HepG2 (cell line): ENCODE measurements at regions not wholly inside any gene's neighbourhood (a gene's known extent, or its start where the extent isn't known, plus 50 kb on each side); places are given as distances from the start of the nearest gene placed in this dataset.

Experiments
- ATAC-seq: fragments of 200-7000 bp; cut with Tn5 transposase; 3 replicates; pipeline ENCODE4 v1.9.1; 2020; ENCODE audit warnings: mild to moderate bottlenecking, moderate library complexity
- BruUV-seq: library from RNA; stranded (reverse); fragments of 400-500 nt; replicated peaks from 2 replicates; lab custom pipeline; 2021; lab: Mats Ljungman, UMichigan
- CTCF ChIA-PET: fragments of 300-600 bp; formaldehyde crosslinking; extraction: SDS; loops from one replicate; lab custom pipeline; 2021; ENCODE audit warnings: low total read pairs, inconsistent platforms, low intra/inter-chr PET ratio; lab: Yijun Ruan, JAX
- POLR2A ChIA-PET: fragments of 350-600 bp; sonication (Branson Sonifier 250); formaldehyde crosslinking; loops from one replicate; lab custom pipeline; 2020; ENCODE audit warnings: antibody characterized with exemption, inconsistent platforms; lab: Yijun Ruan, JAX
- DNase-seq: peaks from one replicate; pipeline ENCODE4 v3.0.0-alpha.2; 2015; ENCODE audit warnings: low spot score
- FAIRE-seq: peaks from 3 replicates; lab custom pipeline; 2011; peaks lifted over from hg19 to GRCh38; lab: Jason Lieb, UNC
- H2AFZ ChIP-seq: one replicate; pipeline ENCODE4 v1.6.1; 2011; ENCODE audit warnings: low read length, inconsistent platforms
- H3K27ac ChIP-seq: fragments of 300-600 bp; 3 replicates; pipeline ENCODE4 v1.8.0; 2011; ENCODE audit warnings: mixed run types, mild to moderate bottlenecking, mixed read lengths, low read length, inconsistent platforms; ENCODE audit not compliant: insufficient read depth; ENCODE audit errors: extremely low read length
- H3K27me3 ChIP-seq, 2 experiments: fragments of 200-600 bp in 1 of 2; 2 replicates in 1 of 2; 3 replicates in 1 of 2; pipeline versions ENCODE4 v1.6.0 to v1.8.0; 2011; ENCODE audit warnings: low read length in 2 of 2, mild to moderate bottlenecking in 2 of 2, moderate library complexity in 2 of 2, inconsistent platforms in 1 of 2; ENCODE audit not compliant: insufficient read depth in 2 of 2, control insufficient read depth in 1 of 2
- H3K36me3 ChIP-seq, 2 experiments: fragments of 200-600 bp in 1 of 2; replicated peaks in 1 of 2; 2 replicates in 1 of 2; 3 replicates in 1 of 2; pipeline versions ENCODE4 v1.5.1 to v1.8.0; 2011; ENCODE audit warnings: low read length in 2 of 2, inconsistent platforms in 1 of 2; ENCODE audit not compliant: insufficient read depth in 2 of 2, control insufficient read depth in 1 of 2
- H3K4me1 ChIP-seq: 2 replicates; pipeline ENCODE4 v1.5.1; 2012; ENCODE audit warnings: low read length, inconsistent platforms; ENCODE audit not compliant: insufficient read depth
- H3K4me2 ChIP-seq: 2 replicates; pipeline ENCODE4 v1.6.0; 2011; ENCODE audit warnings: low read depth, low read length, inconsistent platforms
- H3K4me3 ChIP-seq, 3 experiments: fragments of 200-600 bp in 1 of 3; sonication (generic), shearing (Covaris generic) in 1 of 3; replicated peaks in 1 of 3; 2 replicates each; pipeline ENCODE4 v1.5.1; 2011 to 2016; ENCODE audit warnings: low read length in 3 of 3, inconsistent platforms in 2 of 3, low read depth in 2 of 3, mild to moderate bottlenecking in 2 of 3, control low read depth in 1 of 3, mixed read lengths in 1 of 3; ENCODE audit not compliant: insufficient read depth in 1 of 3
- H3K79me2 ChIP-seq: one replicate; pipeline ENCODE4 v1.6.1; 2011; ENCODE audit warnings: low read length, inconsistent platforms; ENCODE audit not compliant: insufficient read depth
- H3K9ac ChIP-seq: 2 replicates; pipeline ENCODE4 v1.6.0; 2011; ENCODE audit warnings: mild to moderate bottlenecking, low read depth, low read length, inconsistent platforms; ENCODE audit not compliant: insufficient read depth
- H3K9me3 ChIP-seq: 2 replicates; pipeline ENCODE4 v1.5.1; 2012; ENCODE audit warnings: mild to moderate bottlenecking, low read length
- H4K20me1 ChIP-seq: 2 replicates; pipeline ENCODE4 v1.6.0; 2011; ENCODE audit warnings: inconsistent platforms, mild to moderate bottlenecking, low read length, moderate library complexity; ENCODE audit not compliant: insufficient read depth
- CTCF ChIP-seq: sonication (generic); formaldehyde crosslinking; IDR thresholded peaks from 2 replicates; pipeline ENCODE4 v1.5.0; 2020; ENCODE audit warnings: mild to moderate bottlenecking, missing genetic modification reagents, moderate library complexity
- EZH2 ChIP-seq: conservative IDR thresholded peaks from 2 replicates; pipeline ENCODE4 v1.6.1; 2012; ENCODE audit warnings: mild to moderate bottlenecking, low read depth, low read length, moderate library complexity
- HBP1 ChIP-seq: IDR thresholded peaks from 2 replicates; pipeline ENCODE4 v1.6.1; 2016; ENCODE audit warnings: low read depth, control low read depth
- MLLT10 ChIP-seq: sonication (generic); formaldehyde crosslinking; IDR thresholded peaks from 2 replicates; pipeline ENCODE4 v1.4.0; 2020; ENCODE audit warnings: missing genetic modification reagents
- NR2F1 ChIP-seq, 2 experiments: fragments of 450-650 bp in 1 of 2; formaldehyde crosslinking in 1 of 2; IDR thresholded peaks; 2 replicates each; pipeline versions ENCODE4 v1.5.0 to v1.6.1; 2016 to 2020; ENCODE audit warnings: mild to moderate bottlenecking in 1 of 2, missing compliant biosample characterization in 1 of 2, missing genetic modification reagents in 1 of 2, moderate library complexity in 1 of 2
- POLR2A ChIP-seq, 2 experiments: IDR thresholded peaks; 2 replicates each; pipeline ENCODE4 v1.6.1; 2011; ENCODE audit warnings: low read depth in 2 of 2, low read length in 2 of 2, mild to moderate bottlenecking in 1 of 2, moderate library complexity in 1 of 2; ENCODE audit not compliant: insufficient read depth in 1 of 2
- RFX1 ChIP-seq: fragments of 450-650 bp; IDR thresholded peaks from 2 replicates; pipeline ENCODE4 v1.6.1; 2017
- RFX3 ChIP-seq: IDR thresholded peaks from 2 replicates; pipeline ENCODE4 v1.6.1; 2016; ENCODE audit warnings: missing biosample characterization, missing genetic modification reagents
- SRF ChIP-seq: IDR thresholded peaks from 2 replicates; pipeline ENCODE4 v1.6.1; 2011; ENCODE audit warnings: mild to moderate bottlenecking, low read depth, low read length, moderate library complexity
- STAG1 ChIP-seq: sonication (generic); formaldehyde crosslinking; IDR thresholded peaks from 2 replicates; pipeline ENCODE4 v1.4.0; 2020; ENCODE audit warnings: missing genetic modification reagents
- TBP ChIP-seq: sonication (generic); formaldehyde crosslinking; IDR thresholded peaks from 2 replicates; pipeline ENCODE4 v1.5.0; 2020; ENCODE audit warnings: missing genetic modification reagents
- ZFP62 ChIP-seq: sonication (generic); formaldehyde crosslinking; IDR thresholded peaks from 2 replicates; pipeline ENCODE4 v1.4.0; 2020; ENCODE audit warnings: missing genetic modification reagents
- ZFYVE20 ChIP-seq: sonication (generic); formaldehyde crosslinking; IDR thresholded peaks from 2 replicates; pipeline ENCODE4 v1.8.0; 2023; ENCODE audit warnings: low read depth, mild to moderate bottlenecking, moderate library complexity, missing genetic modification reagents, borderline replicate concordance
- ZNF264 ChIP-seq: sonication (generic); formaldehyde crosslinking; IDR thresholded peaks from 2 replicates; pipeline ENCODE4 v1.4.0; 2020; ENCODE audit warnings: missing genetic modification reagents
- ZNF343 ChIP-seq: sonication (generic); formaldehyde crosslinking; IDR thresholded peaks from 2 replicates; pipeline ENCODE4 v1.4.0; 2020; ENCODE audit warnings: mild to moderate bottlenecking, missing genetic modification reagents
- ZNF782 ChIP-seq: sonication (generic); formaldehyde crosslinking; IDR thresholded peaks from 2 replicates; pipeline ENCODE4 v1.4.0; 2020; ENCODE audit warnings: missing genetic modification reagents, mild to moderate bottlenecking, borderline replicate concordance
- ZNF790 ChIP-seq: sonication (generic); formaldehyde crosslinking; IDR thresholded peaks from 2 replicates; pipeline ENCODE4 v1.8.0; 2022; ENCODE audit warnings: missing genetic modification reagents, mild to moderate bottlenecking, borderline replicate concordance
- WGBS: methylation state at CpG from one replicate; pipeline ENCODE4 v1.1.6; 2017; ENCODE audit warnings: low lambda C conversion rate; 5-methylcytosine and 5-hydroxymethylcytosine counted together
- in situ Hi-C: cut with HindIII; loops from 2 replicates; pipeline ENCODE4 v1.10.0; 2017; ENCODE audit warnings: low pct_unique_long_range_greater_than_20kb; ENCODE audit not compliant: extremely low pct_ligation_motif_present
- intact Hi-C: fragments of 100-400 bp; cut with micrococcal nuclease; formaldehyde crosslinking; loops from one replicate; pipeline ENCODE4 v1.10.0; 2022; ENCODE audit not compliant: unreplicated experiment

- Histone ChIP-seq H2AFZ (no peak overlapping the region), H3K36me3 (no peaks in the 10 kb centered on the region), H3K4me1 (no peaks in the 10 kb centered on the region), H3K27me3 (peaks cover 0 to 2% of the 10 kb centered on the region in 2 experiments; a peak in 1 of 5 replicates), H3K4me2 (no peak overlapping the region), H3K9me3 (no peaks in the 10 kb centered on the region), H3K79me2 (no peaks in the 10 kb centered on the region), H3K4me3 (no peak overlapping the region), H3K9ac (no peak overlapping the region), H3K27ac (no peak overlapping the region), H4K20me1 (no peaks in the 10 kb centered on the region)
- intact Hi-C loops, result no loop called here
- no peak for TF ChIP-seq ZNF264 (CRISPR knock-in tag)
- TF ChIP-seq RFX1, result peak; percentile 69
- TF ChIP-seq RFX3, result 0 out of 2 replicates have a peak, but pooled peaks have one; percentile 45
- TF ChIP-seq ZNF782 (CRISPR knock-in tag), result no peak
- POLR2A ChIA-PET, result no interaction called here
- FAIRE-seq, result no peak
- ATAC-seq, result no peak
- BruUV-seq, result no TSS peak
- no peak for DNase-seq
- WGBS, result 84% methylated on average over 4 of the region's 6 CpGs
- CTCF ChIA-PET, result no interaction called here
- in situ Hi-C loops, result no loop called here
Measured at GRCh38 chr7:98753989-98754479, 115.8 kb downstream of the TMEM130 start.

- Histone ChIP-seq H3K9ac (no peak overlapping the region), H2AFZ (no peak overlapping the region), H3K4me2 (no peak overlapping the region), H3K79me2 (no peaks in the 10 kb centered on the region), H3K36me3 (no peaks in the 10 kb centered on the region), H4K20me1 (no peaks in the 10 kb centered on the region), H3K4me1 (no peaks in the 10 kb centered on the region), H3K4me3 (no peak overlapping the region), H3K27ac (no peak overlapping the region), H3K27me3 (peaks cover 2 to 4% of the 10 kb centered on the region in 2 experiments; a peak in 1 of 5 replicates), H3K9me3 (no peaks in the 10 kb centered on the region)
- BruUV-seq, result no TSS peak
- no peak for TF ChIP-seq MLLT10 (CRISPR knock-in tag)
- TF ChIP-seq CTCF, result peak; percentile 69
- TF ChIP-seq STAG1, result peak; percentile 61
- no peak for TF ChIP-seq ZFYVE20
- no peak for TF ChIP-seq POLR2A (IDR thresholded peaks at IDR 0.05; ENCODE audit: insufficient read depth in 1 of 2, low read depth in 2 of 2, low read length in 2 of 2)
- no peak for TF ChIP-seq ZFP62 (CRISPR knock-in tag)
- TF ChIP-seq SRF, result no peak
- TF ChIP-seq EZH2, result no peak
- TF ChIP-seq TBP (CRISPR knock-in tag), result no peak
- TF ChIP-seq NR2F1 (CRISPR knock-in tag; IDR thresholded peaks at IDR 0.05), result no peak
- TF ChIP-seq ZNF343, result no peak
- TF ChIP-seq ZNF790, result no peak
- TF ChIP-seq HBP1 (CRISPR knock-in tag), result no peak
- in situ Hi-C loops (no loop called here), intact Hi-C loops (no loop called here)
- ATAC-seq, result peak; percentile 62
- FAIRE-seq, result no peak
- no peak for DNase-seq
- WGBS, result 60% methylated on average over 2 of the region's 10 CpGs
- ChIA-PET CTCF (no interaction called here), POLR2A (no interaction called here)
Measured at GRCh38 chr7:98755138-98755898, 114.5 kb downstream of the TMEM130 start.
